ENCODE measurements at regions not wholly inside any gene's neighbourhood (a gene's known extent, or its start where the extent isn't known, plus 50 kb on each side); places are given as distances from the start of the nearest gene placed in this dataset.
"Not testable (repeated sequence)": the region's sequence is repeated elsewhere in the genome, so short reads cannot be mapped to it uniquely, and the experiment has no call there.

GRCh38 chr7:119026391-119026790 lies 801.9 kb downstream of the ANKRD7 start:
- ATAC-seq (no peak), DNase-seq (ENCODE audit: low spot score in 2 of 2) (no peak)
- H3K4me1 Mint-ChIP-seq = no peaks in the 10 kb centered on the region
- peaks cover 21% of the 10 kb centered on the region for H3K9me3 Mint-ChIP-seq
- no peak overlapping the region for H3K27ac Mint-ChIP-seq
- H3K36me3 Mint-ChIP-seq = no peaks in the 10 kb centered on the region
- no peak overlapping the region for H3K4me3 Mint-ChIP-seq

GRCh38 chr7:119028736-119029135 lies 804.2 kb downstream of the ANKRD7 start:
- H3K27ac Mint-ChIP-seq = no peak overlapping the region
- H3K4me1 Mint-ChIP-seq = no peaks in the 10 kb centered on the region
- no peaks in the 10 kb centered on the region for H3K36me3 Mint-ChIP-seq
- ATAC-seq = no peak
- DNase-seq (ENCODE audit: low spot score in 2 of 2) = no peak
- H3K4me3 Mint-ChIP-seq = no peak overlapping the region
- peaks cover 13% of the 10 kb centered on the region for H3K9me3 Mint-ChIP-seq

GRCh38 chr7:119032136-119032535 lies 807.6 kb downstream of the ANKRD7 start:
- ATAC-seq; DNase-seq (ENCODE audit: low spot score in 2 of 2); H3K36me3 Mint-ChIP-seq; H3K27ac Mint-ChIP-seq; H3K4me1 Mint-ChIP-seq; H3K4me3 Mint-ChIP-seq: not testable (repeated sequence)
- H3K9me3 Mint-ChIP-seq = peaks cover 17% of the 10 kb centered on the region

GRCh38 chr7:119033641-119034040 lies 809.1 kb downstream of the ANKRD7 start:
- no peaks in the 10 kb centered on the region for H3K36me3 Mint-ChIP-seq
- ATAC-seq = no peak
- peaks cover 17% of the 10 kb centered on the region for H3K9me3 Mint-ChIP-seq
- no peak overlapping the region for H3K4me3 Mint-ChIP-seq
- H3K4me1 Mint-ChIP-seq = no peaks in the 10 kb centered on the region
- no peak for DNase-seq (ENCODE audit: low spot score in 2 of 2)
- no peak overlapping the region for H3K27ac Mint-ChIP-seq

GRCh38 chr7:119037941-119038340 lies 813.4 kb downstream of the ANKRD7 start:
- DNase-seq (ENCODE audit: low spot score in 2 of 2) = no peak
- Mint-ChIP-seq H3K9me3 (peaks cover 21% of the 10 kb centered on the region), H3K4me1 (no peaks in the 10 kb centered on the region), H3K4me3 (no peak overlapping the region), H3K27ac (no peak overlapping the region), H3K36me3 (no peaks in the 10 kb centered on the region)
- no peak for ATAC-seq

- Mint-ChIP-seq H3K4me3 (no peak overlapping the region), H3K27ac (no peak overlapping the region), H3K4me1 (no peaks in the 10 kb centered on the region), H3K36me3 (no peaks in the 10 kb centered on the region), H3K9me3 (peaks cover 4% of the 10 kb centered on the region)
- DNase-seq (ENCODE audit: low spot score in 2 of 2) (no peak), ATAC-seq (no peak)
Measured at GRCh38 chr7:119046068-119046467, 821.6 kb downstream of the ANKRD7 start.

GRCh38 chr7:119065966-119066365 lies 841.5 kb downstream of the ANKRD7 start:
- no peaks in the 10 kb centered on the region for H3K4me1 Mint-ChIP-seq
- DNase-seq (ENCODE audit: low spot score in 2 of 2) (no peak), ATAC-seq (no peak)
- H3K27ac Mint-ChIP-seq = no peak overlapping the region
- peaks cover 12% of the 10 kb centered on the region for H3K9me3 Mint-ChIP-seq
- no peaks in the 10 kb centered on the region for H3K36me3 Mint-ChIP-seq
- H3K4me3 Mint-ChIP-seq = no peak overlapping the region

GRCh38 chr7:119086026-119086425 lies 861.5 kb downstream of the ANKRD7 start:
- Mint-ChIP-seq H3K36me3 (no peaks in the 10 kb centered on the region), H3K27ac (no peak overlapping the region), H3K9me3 (peaks cover 17% of the 10 kb centered on the region), H3K4me3 (no peak overlapping the region), H3K4me1 (no peaks in the 10 kb centered on the region)
- ATAC-seq (no peak), DNase-seq (ENCODE audit: low spot score in 2 of 2) (no peak)

- peaks cover 16% of the 10 kb centered on the region for H3K9me3 Mint-ChIP-seq
- H3K27ac Mint-ChIP-seq = no peak overlapping the region
- H3K4me3 Mint-ChIP-seq = no peak overlapping the region
- no peak for ATAC-seq
- no peaks in the 10 kb centered on the region for H3K4me1 Mint-ChIP-seq
- H3K36me3 Mint-ChIP-seq = no peaks in the 10 kb centered on the region
- no peak for DNase-seq (ENCODE audit: low spot score in 2 of 2)
Measured at GRCh38 chr7:119090851-119091250, 866.3 kb downstream of the ANKRD7 start.

- Mint-ChIP-seq H3K27ac (no peak overlapping the region), H3K4me1 (no peaks in the 10 kb centered on the region), H3K36me3 (no peaks in the 10 kb centered on the region), H3K4me3 (no peak overlapping the region), H3K9me3 (peaks cover 14% of the 10 kb centered on the region)
- ATAC-seq = no peak
- no peak for DNase-seq (ENCODE audit: low spot score in 2 of 2)
Measured at GRCh38 chr7:119096683-119097082, 872.2 kb downstream of the ANKRD7 start.

GRCh38 chr7:119100611-119101258 lies 876.2 kb downstream of the ANKRD7 start:
- not testable (repeated sequence) for ATAC-seq; DNase-seq (ENCODE audit: low spot score in 2 of 2)

GRCh38 chr7:119102291-119102690 lies 877.8 kb downstream of the ANKRD7 start:
- ATAC-seq = no peak
- Mint-ChIP-seq H3K9me3 (peaks cover 12% of the 10 kb centered on the region), H3K4me3 (no peak overlapping the region), H3K27ac (no peak overlapping the region), H3K36me3 (no peaks in the 10 kb centered on the region), H3K4me1 (no peaks in the 10 kb centered on the region)
- DNase-seq (ENCODE audit: low spot score in 2 of 2) = no peak

More at GRCh38 chr7:119100611-119101258, 876.2 kb downstream of the ANKRD7 start:
- H3K9me3 Mint-ChIP-seq = peaks cover 15% of the 10 kb centered on the region
- H3K27ac Mint-ChIP-seq, H3K4me3 Mint-ChIP-seq, H3K4me1 Mint-ChIP-seq, H3K36me3 Mint-ChIP-seq: not testable (repeated sequence)

- ATAC-seq (no peak), DNase-seq (ENCODE audit: low spot score in 2 of 2) (no peak)
- Mint-ChIP-seq H3K36me3 (no peaks in the 10 kb centered on the region), H3K9me3 (peaks cover 10% of the 10 kb centered on the region), H3K27ac (no peak overlapping the region), H3K4me3 (no peak overlapping the region), H3K4me1 (no peaks in the 10 kb centered on the region)
Measured at GRCh38 chr7:119105381-119105780, 880.9 kb downstream of the ANKRD7 start.

GRCh38 chr7:119123326-119123725 lies 898.8 kb downstream of the ANKRD7 start:
- ATAC-seq = no peak
- H3K4me1 Mint-ChIP-seq = no peaks in the 10 kb centered on the region
- no peak for DNase-seq (ENCODE audit: low spot score in 2 of 2)
- peaks cover 8% of the 10 kb centered on the region for H3K9me3 Mint-ChIP-seq
- no peak overlapping the region for H3K27ac Mint-ChIP-seq
- H3K4me3 Mint-ChIP-seq = no peak overlapping the region
- no peaks in the 10 kb centered on the region for H3K36me3 Mint-ChIP-seq

- ATAC-seq (no peak), DNase-seq (ENCODE audit: low spot score in 2 of 2) (no peak)
- H3K4me3 Mint-ChIP-seq = no peak overlapping the region
- H3K27ac Mint-ChIP-seq = no peak overlapping the region
- H3K36me3 Mint-ChIP-seq = no peaks in the 10 kb centered on the region
- peaks cover 13% of the 10 kb centered on the region for H3K9me3 Mint-ChIP-seq
- H3K4me1 Mint-ChIP-seq = no peaks in the 10 kb centered on the region
Measured at GRCh38 chr7:119127706-119128105, 903.2 kb downstream of the ANKRD7 start.

GRCh38 chr7:119132436-119132835 lies 907.9 kb downstream of the ANKRD7 start:
- DNase-seq (ENCODE audit: low spot score in 2 of 2) = no peak
- H3K4me1 Mint-ChIP-seq = no peaks in the 10 kb centered on the region
- no peak for ATAC-seq
- H3K27ac Mint-ChIP-seq = no peak overlapping the region
- H3K9me3 Mint-ChIP-seq = peaks cover 12% of the 10 kb centered on the region
- no peak overlapping the region for H3K4me3 Mint-ChIP-seq
- H3K36me3 Mint-ChIP-seq = no peaks in the 10 kb centered on the region

- H3K4me1 Mint-ChIP-seq = no peaks in the 10 kb centered on the region
- peaks cover 19% of the 10 kb centered on the region for H3K9me3 Mint-ChIP-seq
- no peak overlapping the region for H3K4me3 Mint-ChIP-seq
- H3K27ac Mint-ChIP-seq = no peak overlapping the region
- ATAC-seq (no peak), DNase-seq (ENCODE audit: low spot score in 2 of 2) (no peak)
- H3K36me3 Mint-ChIP-seq = no peaks in the 10 kb centered on the region
Measured at GRCh38 chr7:119167431-119167830, 942.9 kb downstream of the ANKRD7 start.
